WTC11 (cell line): ENCODE measurements at regions not wholly inside any gene's neighbourhood (a gene's known extent, or its start where the extent isn't known, plus 50 kb on each side); places are given as distances from the start of the nearest gene placed in this dataset.
"Not testable (repeated sequence)": the region's sequence is repeated elsewhere in the genome, so short reads cannot be mapped to it uniquely, and the experiment has no call there.

Experiments
- ATAC-seq: fragments of 200-7000 bp; cut with Tn5 transposase; 2 replicates; pipeline ENCODE4 v1.10.0; 2021; ENCODE audit warnings: mild to moderate bottlenecking, moderate library complexity
- CTCF ChIA-PET: fragments of 300-600 bp; sonication (Branson Sonifier 250); formaldehyde crosslinking; loops from one replicate; lab custom pipeline; 2021; ENCODE audit warnings: antibody characterized with exemption; lab: Charles Lee
- POLR2A ChIA-PET: fragments of 350-600 bp; sonication (Branson Sonifier 250); formaldehyde crosslinking; loops from one replicate; lab custom pipeline; 2021; ENCODE audit warnings: antibody characterized with exemption; lab: Charles Lee
- DNase-seq: peaks from one replicate; pipeline ENCODE4 v3.0.0; 2021; ENCODE audit warnings: low spot score
- H3K27ac Mint-ChIP-seq: 2 replicates; pipeline ENCODE4 v1.8.0; 2021; ENCODE audit warnings: mixed read lengths
- H3K27me3 Mint-ChIP-seq: 2 replicates; pipeline ENCODE4 v1.8.0; 2021; ENCODE audit warnings: low read depth, mild to moderate bottlenecking, moderate library complexity, mixed read lengths
- H3K36me3 Mint-ChIP-seq: 2 replicates; pipeline ENCODE4 v1.8.0; 2021; ENCODE audit warnings: mixed read lengths
- H3K4me1 Mint-ChIP-seq: 2 replicates; pipeline ENCODE4 v1.8.0; 2022; ENCODE audit warnings: mixed read lengths
- H3K4me3 Mint-ChIP-seq: 2 replicates; pipeline ENCODE4 v1.8.0; 2021; ENCODE audit warnings: mild to moderate bottlenecking, moderate library complexity, mixed read lengths
- H3K9me3 Mint-ChIP-seq: 2 replicates; pipeline ENCODE4 v1.8.0; 2021; ENCODE audit warnings: mixed read lengths
- ATF1 ChIP-seq: sonication (generic); formaldehyde crosslinking; IDR thresholded peaks from 2 replicates; pipeline ENCODE4 v1.8.1; 2023; ENCODE audit warnings: mild to moderate bottlenecking, moderate library complexity, missing genetic modification reagents
- ATF6 ChIP-seq: sonication (generic); formaldehyde crosslinking; IDR thresholded peaks from 2 replicates; pipeline ENCODE4 v1.8.1; 2023; ENCODE audit warnings: mild to moderate bottlenecking, missing genetic modification reagents
- CREM ChIP-seq: sonication (generic); formaldehyde crosslinking; IDR thresholded peaks from 2 replicates; pipeline ENCODE4 v1.8.1; 2022; ENCODE audit warnings: mild to moderate bottlenecking, missing genetic modification reagents, moderate library complexity
- ERG ChIP-seq: fragments of 250-450 bp; sonication (Bioruptor Pico); IDR thresholded peaks from 2 replicates; pipeline ENCODE4 v1.8.0; 2021; ENCODE audit warnings: mild to moderate bottlenecking
- GABPB1 ChIP-seq: sonication (generic); formaldehyde crosslinking; IDR thresholded peaks from 2 replicates; pipeline ENCODE4 v1.8.1; 2023; ENCODE audit warnings: mild to moderate bottlenecking, missing genetic modification reagents
- SP1 ChIP-seq: sonication (generic); formaldehyde crosslinking; conservative IDR thresholded peaks from 2 replicates; pipeline ENCODE4 v1.8.1; 2022; ENCODE audit warnings: missing genetic modification reagents
- TEAD1 ChIP-seq: sonication (generic); formaldehyde crosslinking; IDR thresholded peaks from 2 replicates; pipeline ENCODE4 v1.8.0; 2022; ENCODE audit warnings: mild to moderate bottlenecking, missing genetic modification reagents
- ZBTB21 ChIP-seq: sonication (generic); formaldehyde crosslinking; IDR thresholded peaks from 2 replicates; pipeline ENCODE4 v1.8.1; 2023; ENCODE audit warnings: mild to moderate bottlenecking, missing genetic modification reagents, borderline replicate concordance
- ZNF416 ChIP-seq: fragments of 250-450 bp; sonication (Bioruptor Pico); IDR thresholded peaks from 2 replicates; pipeline ENCODE4 v1.9.0; 2021; ENCODE audit warnings: mild to moderate bottlenecking, inconsistent platforms
- ZNF423 ChIP-seq: fragments of 250-450 bp; sonication (Bioruptor Pico); IDR thresholded peaks from 2 replicates; pipeline ENCODE4 v2.1.2; 2022; ENCODE audit warnings: mild to moderate bottlenecking, moderate library complexity
- TF ChIP-seq, protein P1 (sequence below): sonication (generic); formaldehyde crosslinking; IDR thresholded peaks from 2 replicates; pipeline ENCODE4 v1.8.0; 2023; ENCODE audit warnings: mild to moderate bottlenecking, missing genetic modification reagents
- TF ChIP-seq, protein P2 (sequence below): fragments of 250-450 bp; sonication (Bioruptor Pico); IDR thresholded peaks from 2 replicates; pipeline ENCODE4 v1.9.0; 2021; ENCODE audit warnings: mild to moderate bottlenecking
- TF ChIP-seq, protein P3 (sequence below): fragments of 250-450 bp; sonication (Bioruptor Pico); IDR thresholded peaks from 2 replicates; pipeline ENCODE4 v1.9.0; 2021; ENCODE audit warnings: moderate library complexity, mild to moderate bottlenecking, inconsistent platforms, borderline replicate concordance
- TF ChIP-seq, protein P4 (sequence below): sonication (generic); formaldehyde crosslinking; conservative IDR thresholded peaks from 2 replicates; pipeline ENCODE4 v1.8.1; 2022; ENCODE audit warnings: mild to moderate bottlenecking, missing genetic modification reagents

GRCh38 chr6:27532820-27533538, 60.1 kb upstream of the ZNF184 start:
- Mint-ChIP-seq H3K9me3 (peaks cover 12% of the 10 kb centered on the region), H3K4me1 (peaks cover 4% of the 10 kb centered on the region), H3K4me3 (no peak overlapping the region), H3K27me3 (peaks cover 20% of the 10 kb centered on the region), H3K36me3 (peaks cover 4% of the 10 kb centered on the region; the same call in 1 of the 2 replicates), H3K27ac (no peak overlapping the region)
- ATAC-seq (no peak; the same call in 1 of the 2 replicates), DNase-seq (no peak)
- ChIA-PET POLR2A (interaction anchor here (1.2 kb wide), 1 partner anchor 219 kb away, joined by 3 read pairs; no protein-coding TSS in a partner anchor), CTCF (interaction anchor here (0.6 to 0.7 kb wide), 2 partner anchors 220 to 226 kb away, joined by 3 to 4 read pairs; no protein-coding TSS in a partner anchor)
- TF ChIP-seq TEAD1 (CRISPR knock-in tag): no peak
- TF ChIP-seq GABPB1 (CRISPR knock-in tag): no peak

DNA sequence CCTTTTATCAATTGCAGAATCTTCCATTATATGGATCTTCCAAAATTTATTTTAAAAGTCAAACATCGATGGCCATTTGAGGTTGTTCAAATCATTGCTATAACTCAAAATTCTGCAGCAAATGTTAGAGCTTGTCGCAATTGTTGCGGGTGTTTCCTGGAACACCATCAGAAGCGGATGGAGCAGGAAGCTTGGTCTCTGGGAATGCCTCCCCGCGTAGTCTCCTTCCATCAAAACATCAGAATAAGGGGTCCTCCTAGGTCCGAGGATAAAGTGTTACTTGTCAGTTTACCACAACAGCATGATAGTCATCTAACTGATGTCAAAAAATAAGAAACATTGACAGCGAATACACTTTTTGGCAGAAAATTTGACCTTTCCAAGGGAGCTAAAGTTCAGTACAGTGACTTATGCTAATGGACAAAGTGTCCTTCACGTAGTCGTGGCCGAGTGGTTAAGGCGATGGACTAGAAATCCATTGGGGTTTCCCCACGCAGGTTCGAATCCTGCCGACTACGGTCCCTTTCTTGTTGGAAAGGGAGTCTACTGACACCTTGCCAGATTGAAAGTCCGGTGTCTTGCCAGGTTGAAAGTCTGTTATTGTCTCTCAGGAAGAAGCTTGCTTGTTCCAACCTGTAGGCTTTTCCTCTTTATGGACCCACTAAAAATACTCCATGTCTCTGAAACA, 59.0 kb upstream of the ZNF184 start:
- POLR2A ChIA-PET: interaction anchor here (0.7 to 1.2 kb wide), 2 partner anchors 32 to 218 kb away, joined by 3 read pairs; no protein-coding TSS in a partner anchor
- Mint-ChIP-seq H3K36me3 (peaks cover 4% of the 10 kb centered on the region; the same call in 1 of the 2 replicates), H3K27ac (no peak overlapping the region), H3K4me3 (no peak overlapping the region), H3K9me3 (peaks cover 12% of the 10 kb centered on the region), H3K27me3 (peaks cover 20% of the 10 kb centered on the region), H3K4me1 (peaks cover 4% of the 10 kb centered on the region)
- CTCF ChIA-PET: interaction anchor here (0.8 kb wide), 1 partner anchor 14 kb away, joined by 5 read pairs; no protein-coding TSS in a partner anchor
- DNase-seq (no peak), ATAC-seq (no peak)
- TF ChIP-seq ATF1 (CRISPR knock-in tag) (no peak), ATF6 (no peak), TEAD1 (CRISPR knock-in tag) (no peak), CREM (CRISPR knock-in tag) (no peak), ZNF416 (CRISPR knock-in tag) (no peak), ERG (CRISPR knock-in tag) (no peak), GABPB1 (CRISPR knock-in tag) (no peak), ZNF423 (CRISPR knock-in tag) (no peak), SP1 (CRISPR knock-in tag) (no peak), ZBTB21 (no peak)
- TF ChIP-seq, protein P1, sequence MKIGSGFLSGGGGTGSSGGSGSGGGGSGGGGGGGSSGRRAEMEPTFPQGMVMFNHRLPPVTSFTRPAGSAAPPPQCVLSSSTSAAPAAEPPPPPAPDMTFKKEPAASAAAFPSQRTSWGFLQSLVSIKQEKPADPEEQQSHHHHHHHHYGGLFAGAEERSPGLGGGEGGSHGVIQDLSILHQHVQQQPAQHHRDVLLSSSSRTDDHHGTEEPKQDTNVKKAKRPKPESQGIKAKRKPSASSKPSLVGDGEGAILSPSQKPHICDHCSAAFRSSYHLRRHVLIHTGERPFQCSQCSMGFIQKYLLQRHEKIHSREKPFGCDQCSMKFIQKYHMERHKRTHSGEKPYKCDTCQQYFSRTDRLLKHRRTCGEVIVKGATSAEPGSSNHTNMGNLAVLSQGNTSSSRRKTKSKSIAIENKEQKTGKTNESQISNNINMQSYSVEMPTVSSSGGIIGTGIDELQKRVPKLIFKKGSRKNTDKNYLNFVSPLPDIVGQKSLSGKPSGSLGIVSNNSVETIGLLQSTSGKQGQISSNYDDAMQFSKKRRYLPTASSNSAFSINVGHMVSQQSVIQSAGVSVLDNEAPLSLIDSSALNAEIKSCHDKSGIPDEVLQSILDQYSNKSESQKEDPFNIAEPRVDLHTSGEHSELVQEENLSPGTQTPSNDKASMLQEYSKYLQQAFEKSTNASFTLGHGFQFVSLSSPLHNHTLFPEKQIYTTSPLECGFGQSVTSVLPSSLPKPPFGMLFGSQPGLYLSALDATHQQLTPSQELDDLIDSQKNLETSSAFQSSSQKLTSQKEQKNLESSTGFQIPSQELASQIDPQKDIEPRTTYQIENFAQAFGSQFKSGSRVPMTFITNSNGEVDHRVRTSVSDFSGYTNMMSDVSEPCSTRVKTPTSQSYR: no peak
- TF ChIP-seq, protein P2, sequence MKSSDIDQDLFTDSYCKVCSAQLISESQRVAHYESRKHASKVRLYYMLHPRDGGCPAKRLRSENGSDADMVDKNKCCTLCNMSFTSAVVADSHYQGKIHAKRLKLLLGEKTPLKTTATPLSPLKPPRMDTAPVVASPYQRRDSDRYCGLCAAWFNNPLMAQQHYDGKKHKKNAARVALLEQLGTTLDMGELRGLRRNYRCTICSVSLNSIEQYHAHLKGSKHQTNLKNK (CRISPR knock-in tag): no peak
- TF ChIP-seq, protein P3, sequence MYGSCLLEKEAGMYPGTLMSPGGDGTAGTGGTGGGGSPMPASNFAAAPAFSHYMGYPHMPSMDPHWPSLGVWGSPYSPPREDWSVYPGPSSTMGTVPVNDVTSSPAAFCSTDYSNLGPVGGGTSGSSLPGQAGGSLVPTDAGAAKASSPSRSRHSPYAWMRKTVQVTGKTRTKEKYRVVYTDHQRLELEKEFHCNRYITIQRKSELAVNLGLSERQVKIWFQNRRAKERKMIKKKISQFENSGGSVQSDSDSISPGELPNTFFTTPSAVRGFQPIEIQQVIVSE (CRISPR knock-in tag): no peak
- TF ChIP-seq, protein P4, sequence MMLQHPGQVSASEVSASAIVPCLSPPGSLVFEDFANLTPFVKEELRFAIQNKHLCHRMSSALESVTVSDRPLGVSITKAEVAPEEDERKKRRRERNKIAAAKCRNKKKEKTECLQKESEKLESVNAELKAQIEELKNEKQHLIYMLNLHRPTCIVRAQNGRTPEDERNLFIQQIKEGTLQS (CRISPR knock-in tag): no peak

DNA sequence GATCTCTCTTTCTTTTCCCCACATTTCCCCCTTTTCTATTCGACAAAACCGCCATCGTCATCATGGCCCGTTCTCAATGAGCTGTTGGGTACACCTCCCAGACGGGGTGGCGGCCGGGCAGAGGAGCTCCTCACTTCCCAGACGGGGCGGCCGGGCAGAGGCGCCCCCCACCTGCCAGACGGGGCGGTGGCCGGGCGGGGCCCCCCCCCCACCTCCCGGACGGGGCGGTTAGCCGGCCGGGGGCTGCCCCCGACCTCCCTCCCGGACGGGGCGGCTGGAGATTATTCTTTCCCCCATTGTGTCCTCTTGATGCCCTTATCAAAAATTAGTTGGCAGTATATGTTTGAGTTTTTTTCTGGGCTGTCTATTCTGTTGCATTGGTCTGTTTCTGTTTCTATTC, 56.9 kb upstream of the ZNF184 start:
- H3K4me1 Mint-ChIP-seq, H3K36me3 Mint-ChIP-seq, DNase-seq, H3K4me3 Mint-ChIP-seq, CTCF ChIA-PET, H3K27ac Mint-ChIP-seq, ATAC-seq, POLR2A ChIA-PET: not testable (repeated sequence)
- peaks cover 20% of the 10 kb centered on the region for H3K27me3 Mint-ChIP-seq
- H3K9me3 Mint-ChIP-seq: peaks cover 12% of the 10 kb centered on the region
